ENCODE measurements at regions not wholly inside any gene's neighbourhood (a gene's known extent, or its start where the extent isn't known, plus 50 kb on each side); places are given as distances from the start of the nearest gene placed in this dataset.
A peak's percentile ranks its signal among the peaks of the same experiment; 100 is the strongest.

GRCh38 chr11:113562981-113563461 is 87.8 kb upstream of the DRD2 start:
- ATAC-seq (no peak), DNase-seq (ENCODE audit: low spot score) (no peak)
- intact Hi-C loops (cut with DNase I), result no loop called here

GRCh38 chr11:113562576-113562975 is 87.4 kb upstream of the DRD2 start:
- intact Hi-C loops (cut with DNase I), result no loop called here
- no peak for ATAC-seq

GRCh38 chr11:113557926-113558325 is 82.7 kb upstream of the DRD2 start:
- no peak for DNase-seq (ENCODE audit: low spot score)
- intact Hi-C loops (cut with DNase I), result no loop called here
- no peak for ATAC-seq

More at GRCh38 chr11:113562576-113562975, 87.4 kb upstream of the DRD2 start:
- DNase-seq (ENCODE audit: low spot score), result no peak

- no peak for ATAC-seq
These were observed 80.8 kb upstream of the DRD2 start for GRCh38 chr11:113556036-113556435.

DNA sequence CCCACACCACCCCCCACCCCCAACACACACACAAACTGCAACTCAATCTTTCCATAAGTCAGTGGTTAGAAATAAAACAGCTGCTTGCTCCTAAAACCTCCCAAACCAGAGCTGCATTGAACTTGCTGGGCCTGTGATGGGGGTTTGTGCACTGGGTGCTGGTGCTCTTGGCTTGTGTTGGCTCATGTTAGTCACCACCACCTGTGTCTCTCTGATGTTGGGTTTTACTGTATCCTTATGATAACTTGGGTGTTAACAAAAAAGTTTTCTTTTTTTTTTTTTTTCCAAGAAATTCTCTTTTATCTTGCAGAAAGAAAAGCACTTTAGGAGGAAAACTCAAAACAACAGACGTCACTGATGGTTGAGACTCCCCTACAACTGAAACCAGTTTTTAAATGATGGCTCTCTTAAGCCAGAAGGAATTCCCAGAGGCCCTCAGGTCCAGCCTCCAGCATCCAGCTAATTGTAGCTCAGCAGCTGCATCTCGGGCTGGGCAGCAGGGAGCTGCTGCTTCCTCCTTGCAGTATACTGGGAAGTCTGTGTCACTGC is 79.9 kb upstream of the DRD2 start:
- intact Hi-C loops (cut with DNase I), result no loop called here
- DNase-seq (ENCODE audit: low spot score), result no peak
- ATAC-seq, result no peak

More at GRCh38 chr11:113556036-113556435, 80.8 kb upstream of the DRD2 start:
- DNase-seq (ENCODE audit: low spot score), result no peak
- intact Hi-C loops (cut with DNase I), result no loop called here

DNA sequence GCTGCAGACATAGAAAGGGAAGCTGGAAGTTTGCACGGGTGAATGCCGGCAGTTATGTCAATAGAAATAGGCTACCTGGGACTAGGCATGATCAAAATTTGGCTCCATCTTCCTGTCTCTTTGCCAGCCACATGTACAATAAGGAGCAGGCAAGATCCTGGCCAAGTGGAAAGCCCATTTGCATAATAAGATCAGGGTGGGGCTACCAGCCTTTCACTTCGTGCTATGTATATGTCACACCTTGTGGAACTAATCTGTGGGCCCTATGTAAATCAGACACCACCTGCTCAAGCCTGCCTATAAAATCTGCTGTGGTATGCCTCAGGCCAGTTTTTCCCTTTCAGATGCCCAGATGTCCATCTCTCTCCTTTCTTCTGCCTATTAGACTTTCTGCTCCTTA is 79.3 kb upstream of the DRD2 start:
- intact Hi-C loops (cut with DNase I), result no loop called here
- no peak for ATAC-seq
- no peak for DNase-seq (ENCODE audit: low spot score)

DNA sequence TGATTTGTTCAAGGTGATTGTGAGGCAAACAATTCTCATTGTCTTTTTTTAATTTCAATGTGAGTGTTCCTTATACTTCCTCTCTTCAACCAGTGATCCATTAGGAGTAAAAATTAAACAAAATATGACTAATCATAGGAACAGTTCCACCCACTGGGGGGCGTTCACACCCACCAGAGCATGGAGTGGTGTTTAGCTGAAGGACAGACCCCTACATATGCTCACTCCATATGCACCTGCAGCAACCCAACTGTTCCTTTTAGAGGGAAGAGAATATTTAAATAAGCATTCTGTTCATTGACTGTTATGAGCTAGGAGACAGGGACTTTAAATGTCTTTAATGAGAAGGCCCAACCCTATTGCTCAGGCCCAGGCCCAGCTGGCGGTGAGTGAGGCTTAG is 78.7 kb upstream of the DRD2 start:
- no peak for DNase-seq (ENCODE audit: low spot score)
- intact Hi-C loops (cut with DNase I), result no loop called here
- no peak for ATAC-seq

GRCh38 chr11:113553235-113553634 is 78.0 kb upstream of the DRD2 start:
- intact Hi-C loops (cut with DNase I), result no loop called here
- ATAC-seq (peak; percentile 98), DNase-seq (ENCODE audit: low spot score) (peak; percentile 68)

DNA sequence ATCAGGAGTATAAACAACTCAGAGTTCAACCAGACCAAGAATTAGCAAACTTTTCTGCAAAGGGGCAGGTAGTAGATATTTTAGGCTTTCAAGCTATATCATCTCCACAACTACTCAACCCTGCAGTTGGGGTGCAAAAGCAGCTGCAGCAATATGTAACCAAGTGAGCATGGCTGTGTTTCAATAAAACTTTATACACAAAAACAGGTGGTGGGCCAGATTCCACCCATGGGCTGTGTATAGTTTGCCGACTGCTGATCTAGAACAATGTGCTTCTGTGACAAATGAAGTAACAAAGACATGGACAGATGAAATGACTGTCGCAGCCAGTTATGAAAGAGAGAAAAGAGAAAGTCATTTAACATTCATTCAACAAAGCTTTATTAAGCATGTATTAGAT is 77.1 kb upstream of the DRD2 start:
- ATAC-seq (no peak), DNase-seq (ENCODE audit: low spot score) (no peak)
- intact Hi-C loops (cut with DNase I), result no loop called here

DNA sequence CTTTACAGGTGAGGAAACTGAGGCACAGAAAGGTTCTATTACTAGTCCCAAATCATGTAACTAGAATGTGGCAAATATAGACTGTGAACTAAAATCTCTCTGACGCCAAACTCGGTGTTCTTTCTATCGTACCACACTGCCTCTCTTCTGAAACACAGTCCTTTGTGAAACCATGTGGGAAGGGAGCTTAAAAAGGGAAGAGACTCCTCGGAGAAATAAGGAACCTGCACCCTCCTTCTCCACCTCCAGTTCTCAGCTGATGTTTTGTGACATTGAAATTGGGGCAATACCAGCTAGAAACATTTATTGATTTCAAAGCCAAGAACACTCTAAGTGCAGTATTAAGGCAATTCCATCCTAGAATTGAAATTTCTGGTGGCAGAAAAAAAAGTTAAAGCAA is 76.4 kb upstream of the DRD2 start:
- ATAC-seq (no peak), DNase-seq (ENCODE audit: low spot score) (no peak)
- intact Hi-C loops (cut with DNase I), result no loop called here

DNA sequence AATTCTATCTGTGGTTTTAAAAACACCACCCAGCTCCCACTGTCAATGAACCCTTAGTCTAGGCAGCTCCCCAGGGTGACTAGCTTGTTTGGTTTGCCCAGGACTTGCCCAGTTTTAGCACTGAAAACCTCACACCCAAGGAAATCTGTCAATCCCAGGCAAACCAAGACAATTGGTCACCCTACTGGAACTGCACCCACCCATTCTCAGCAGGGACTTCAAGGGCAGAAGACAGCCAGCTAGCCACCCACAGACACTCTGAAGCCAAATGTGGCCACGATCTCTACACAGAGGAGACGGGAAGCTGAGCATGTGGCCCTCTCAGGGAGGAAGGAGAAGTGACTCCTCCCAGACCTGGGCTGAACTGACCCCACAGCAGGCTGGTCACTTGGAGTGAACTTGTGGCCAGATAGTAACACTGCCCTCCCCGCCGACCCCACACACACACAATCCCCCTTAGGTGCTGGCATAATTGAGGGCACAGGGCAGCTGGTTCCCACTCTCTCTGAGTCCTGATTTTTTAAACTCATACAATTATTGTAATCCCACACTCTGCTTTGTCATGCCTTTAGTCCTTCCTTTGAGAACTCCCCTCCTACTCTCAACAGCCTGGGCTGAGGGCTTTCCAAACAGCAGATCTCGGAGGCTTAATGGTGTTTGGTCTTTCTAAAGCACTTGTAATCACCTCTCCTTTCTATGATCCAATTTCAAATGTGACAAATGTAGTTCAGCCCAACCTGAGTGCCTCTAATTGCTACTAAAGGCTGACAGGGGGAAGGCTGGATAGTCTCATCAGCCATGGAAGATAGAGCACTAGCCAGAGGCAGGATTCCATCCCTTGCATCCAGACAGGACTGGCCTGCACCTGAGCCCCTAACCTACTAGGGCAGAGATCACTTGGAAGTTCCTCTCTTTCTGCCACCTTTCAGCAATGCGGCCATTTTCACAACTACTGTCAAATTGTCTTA is 74.7 kb upstream of the DRD2 start:
- no peak for DNase-seq (ENCODE audit: low spot score)
- no peak for ATAC-seq
- intact Hi-C loops (cut with DNase I), result no loop called here

DNA sequence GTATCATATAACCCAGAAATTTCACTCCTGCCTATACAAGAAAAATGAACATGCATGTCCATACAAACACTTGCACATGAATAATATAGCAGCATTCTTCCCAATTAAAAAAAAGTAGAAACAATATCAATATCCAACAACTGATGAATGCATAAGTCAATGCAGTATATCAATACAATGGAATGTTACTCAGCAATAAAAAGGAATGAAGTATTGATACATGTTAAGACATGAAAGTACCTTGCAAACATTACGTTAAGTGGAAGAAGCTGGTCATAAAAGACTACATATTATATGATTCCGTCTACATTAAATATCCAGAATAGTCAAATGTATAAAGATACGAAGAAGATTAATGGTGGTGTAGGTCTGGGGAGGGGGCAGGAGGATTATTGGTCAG is 73.9 kb upstream of the DRD2 start:
- intact Hi-C loops (cut with DNase I), result no loop called here
- no peak for ATAC-seq

GRCh38 chr11:113547739-113548138 is 72.5 kb upstream of the DRD2 start:
- DNase-seq (ENCODE audit: low spot score) (no peak), ATAC-seq (no peak)
- intact Hi-C loops (cut with DNase I), result no loop called here

More for the DNA sequence above, 73.9 kb upstream of the DRD2 start:
- no peak for DNase-seq (ENCODE audit: low spot score)

GRCh38 chr11:113546757-113547507 is 71.7 kb upstream of the DRD2 start:
- ATAC-seq (no peak), DNase-seq (ENCODE audit: low spot score) (no peak)
- intact Hi-C loops (cut with DNase I), result no loop called here

DNA sequence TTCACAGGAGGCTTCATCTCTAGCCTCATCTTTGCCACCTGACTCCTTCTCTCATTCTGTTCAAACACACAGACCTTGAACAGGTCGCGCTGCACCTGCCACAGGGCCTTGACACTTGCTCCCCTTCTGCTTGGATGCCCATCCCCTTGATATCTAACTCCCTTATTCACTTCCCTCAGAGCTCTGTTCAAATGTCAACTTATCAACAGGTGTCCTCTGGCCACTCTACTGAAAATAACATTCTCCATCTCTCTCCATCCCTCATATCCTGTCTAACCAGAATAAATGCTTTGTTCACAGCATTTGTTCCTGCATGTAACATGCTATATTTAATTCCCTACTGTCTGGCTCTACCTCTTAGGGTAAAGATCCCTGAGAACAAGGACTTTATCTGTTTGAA is 67.2 kb upstream of the DRD2 start:
- DNase-seq (ENCODE audit: low spot score) (no peak), ATAC-seq (no peak)
- intact Hi-C loops (cut with DNase I), result no loop called here

DNA sequence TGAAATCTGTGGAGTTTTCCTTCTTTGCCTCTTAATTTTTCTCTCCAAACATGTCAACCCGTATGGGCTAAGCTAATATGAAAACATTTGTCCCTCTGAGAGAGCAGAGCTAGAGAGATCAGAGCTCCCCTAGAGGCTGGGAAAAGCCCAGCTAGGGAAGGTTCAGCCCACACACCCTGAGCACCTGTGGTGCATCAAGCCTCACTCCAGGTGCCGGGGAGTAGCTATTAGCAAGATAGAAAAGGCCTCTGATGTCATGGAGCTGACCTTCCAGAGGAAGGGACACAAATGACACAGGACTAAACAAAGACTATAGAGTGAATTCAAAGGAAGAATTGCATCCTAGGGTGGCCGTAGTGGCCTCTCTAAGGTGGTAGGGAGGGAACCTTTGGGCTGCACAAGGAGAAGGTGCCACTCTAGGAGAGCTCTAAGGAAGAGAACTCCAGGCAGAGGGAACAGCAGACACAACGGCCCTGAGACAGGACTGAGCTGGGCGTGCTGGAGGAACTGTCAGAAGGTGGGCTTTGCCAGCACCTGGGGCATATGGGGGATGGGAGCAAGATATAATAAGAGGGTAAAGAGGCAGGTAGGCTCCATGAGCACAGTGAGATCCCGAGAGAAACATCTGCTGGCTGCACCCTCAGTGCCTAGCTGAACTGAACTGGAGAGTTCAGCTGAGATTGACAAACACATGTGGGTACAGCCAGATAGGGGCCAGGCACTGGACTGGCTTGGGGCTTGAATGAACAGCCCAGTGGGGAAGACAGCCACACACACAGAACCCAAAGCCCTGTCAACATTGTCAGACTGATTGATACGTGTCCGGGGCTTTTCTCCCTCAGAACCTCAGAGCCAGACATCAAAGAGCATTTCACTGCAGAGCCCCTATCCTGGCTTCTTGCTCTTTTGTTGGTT is 65.5 kb upstream of the DRD2 start:
- DNase-seq (ENCODE audit: low spot score) (no peak), ATAC-seq (no peak)
- intact Hi-C loops (cut with DNase I), result no loop called here

DNA sequence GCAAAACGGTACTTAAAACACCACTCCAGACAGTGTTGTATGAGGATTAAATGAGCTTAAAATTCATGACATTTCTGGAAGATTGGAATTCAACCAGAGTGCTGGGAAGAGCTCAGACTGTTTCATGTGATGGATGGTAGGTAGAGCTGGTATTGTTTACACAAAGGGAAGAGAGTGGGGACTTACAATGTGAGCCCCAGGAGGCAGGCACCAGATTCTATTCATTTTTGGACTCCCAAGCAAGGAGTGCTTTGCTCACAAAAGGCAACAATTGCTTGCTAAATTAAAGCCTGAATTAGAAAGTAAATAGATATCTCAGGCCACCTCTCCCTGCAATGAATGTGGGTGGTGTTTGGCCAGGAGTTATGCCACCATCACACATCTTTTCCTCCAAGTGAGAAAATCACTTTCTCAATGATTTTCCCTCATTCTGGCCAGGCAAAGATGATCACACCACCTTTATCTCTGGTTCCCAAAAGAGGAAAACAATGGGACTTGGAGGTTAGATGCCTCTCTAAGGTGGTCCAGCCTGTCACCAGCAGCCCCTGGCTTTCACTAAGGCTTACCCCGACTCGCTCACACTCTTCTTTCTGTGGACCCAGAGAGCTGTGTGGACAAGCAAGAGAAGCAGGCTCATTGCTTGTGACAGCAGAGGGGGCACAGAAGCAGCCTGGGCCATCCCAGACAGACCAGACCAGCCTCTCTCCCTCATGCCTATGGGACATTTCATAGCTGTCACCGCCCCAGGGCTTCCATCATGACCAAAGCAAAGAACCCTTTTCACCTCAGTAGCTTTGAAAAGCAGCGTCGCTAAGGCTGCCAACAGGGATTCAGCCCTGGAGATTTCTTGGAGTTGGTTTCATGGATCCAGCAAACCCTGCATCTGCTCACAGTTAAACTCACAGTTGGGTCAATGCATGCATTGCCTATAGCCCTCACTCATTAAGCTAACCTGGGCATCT is 63.5 kb upstream of the DRD2 start:
- intact Hi-C loops (cut with DNase I), result loop anchor here (10.0 kb wide), 1 partner anchor 234 kb away; no protein-coding TSS in a partner anchor
- no peak for ATAC-seq
- no peak for DNase-seq (ENCODE audit: low spot score)

- ATAC-seq (no peak), DNase-seq (ENCODE audit: low spot score) (no peak)
- intact Hi-C loops (cut with DNase I), result loop anchor here (10.0 kb wide), 1 partner anchor 230 kb away; no protein-coding TSS in a partner anchor
These were observed 59.4 kb upstream of the DRD2 start for GRCh38 chr11:113534625-113535024.
